Pancreas (tissue), 10 donors: ENCODE measurements at regions not wholly inside any gene's neighbourhood (a gene's known extent, or its start where the extent isn't known, plus 50 kb on each side); places are given as distances from the start of the nearest gene placed in this dataset.

ENCODE experiments used
- ATAC-seq, 4 donors: fragments of 200-7000 bp; cut with Tn5 transposase; one replicate each; pipeline versions ENCODE4 v1.8.0 to v1.9.1; 2020; ENCODE audit warnings: mild to moderate bottlenecking in 4 of 4, moderate library complexity in 4 of 4
- DNase-seq, 6 donors: peaks; one replicate each; pipeline ENCODE4 v3.0.0-alpha.2; 2020
- FAIRE-seq: peaks from 2 replicates; lab custom pipeline; 2012; peaks lifted over from hg19 to GRCh38; lab: Jason Lieb, UNC
- H3K27ac ChIP-seq, 4 donors: fragments of 200-600 bp; sonication (generic); 1 replicate in 3 of 4; 2 replicates in 1 of 4; pipeline versions ENCODE4 v1.5.0 to v1.8.0; 2020
- H3K27me3 ChIP-seq, 4 donors: fragments of 200-600 bp; one replicate each; pipeline ENCODE4 v1.8.0; 2021
- H3K36me3 ChIP-seq, 3 donors: fragments of 200-600 bp; sonication (generic) in 1 of 3; one replicate each; pipeline versions ENCODE4 v1.5.0 to v1.8.0; 2020 to 2021
- H3K4me1 ChIP-seq, 3 donors: fragments of 200-600 bp; one replicate each; pipeline ENCODE4 v1.8.0; 2021
- H3K4me3 ChIP-seq, 4 donors: fragments of 200-600 bp; sonication (generic) in 2 of 4; one replicate each; pipeline versions ENCODE4 v1.5.0 to v1.8.0; 2020 to 2021
- H3K9me3 ChIP-seq, 4 donors: fragments of 200-600 bp; one replicate each; pipeline ENCODE4 v1.8.0; 2021
- CTCF ChIP-seq, 4 donors: fragments of 200-600 bp; sonication (generic) in 3 of 4; IDR thresholded peaks; one replicate each; pipeline versions ENCODE4 v1.5.0 to v1.8.0; 2021; ENCODE audit warnings: antibody characterized with exemption in 4 of 4
- WGBS, 2 donors: extraction: QIAGEN DNeasy Blood & Tissue Kit; methylation state at CpG; one replicate each; pipeline ENCODE4 v1.1.7; 2013; 5-methylcytosine and 5-hydroxymethylcytosine counted together
- intact Hi-C, 3 donors: fragments of 100-400 bp; cut with DNase I; formaldehyde crosslinking; loops; one replicate each; pipeline versions ENCODE4 v1.11.1 to v1.14.2; 2022
- donor health status: healthy with polysubstance abuse.
- donor health status: DM: no; HTN: no; CAD: no; lungs with moderate emphysema.
- donor health status: DM: no; HTN: no; CAD: no.
- donor health status: control.
- donor health status: control.
- donor health status: Bipolar disorder and iron deficiency.
- donor health status: DM: yes; HTN: yes; CAD: no.
- donor health status: DM: no; HTN: no; CAD: no.
- donor health status: DM: no; HTN: no; CAD: no.
- donor health status: DM: yes; HTN: yes; CAD: no.

GRCh38 chr1:234782791-234783190 is 172.8 kb upstream of the IRF2BP2 start:
- Histone ChIP-seq H3K27ac (no peak overlapping the region), H3K4me3 (no peak overlapping the region), H3K27me3 (no peaks in the 10 kb centered on the region), H3K36me3 (no peaks in the 10 kb centered on the region), H3K4me1 (peaks cover 0 to 5% (median 0%) of the 10 kb centered on the region in 3 donors), H3K9me3 (no peaks in the 10 kb centered on the region)
- FAIRE-seq (no peak), DNase-seq (no peak), ATAC-seq (no peak)
- no peak for TF ChIP-seq CTCF (IDR thresholded peaks at IDR 0.05)
- 73 to 74% methylated on average over 2 of the region's 2 CpGs for WGBS, 2 donors
- intact Hi-C loops = no loop called here

- no peak for ATAC-seq
- intact Hi-C loops = no loop called here
- no peak for FAIRE-seq
- Histone ChIP-seq H3K4me1 (peaks cover 0 to 7% (median 0%) of the 10 kb centered on the region in 3 donors), H3K9me3 (no peaks in the 10 kb centered on the region), H3K27me3 (no peaks in the 10 kb centered on the region), H3K36me3 (no peaks in the 10 kb centered on the region), H3K27ac (no peak overlapping the region), H3K4me3 (no peak overlapping the region)
- WGBS, 2 donors = 80 to 89% methylated on average over 7 of the region's 7 CpGs
- TF ChIP-seq CTCF (IDR thresholded peaks at IDR 0.05) = no peak
- DNase-seq = no peak
Observed at GRCh38 chr1:234782105-234782751, 172.2 kb upstream of the IRF2BP2 start.

- TF ChIP-seq CTCF (IDR thresholded peaks at IDR 0.05) = no peak
- ATAC-seq (peak in 3 of 4 donors; percentile 33 to 57 (median 45)), FAIRE-seq (no peak), DNase-seq (no peak)
- H3K4me1 ChIP-seq = peaks cover 0 to 7% (median 0%) of the 10 kb centered on the region in 3 donors
- H3K27me3 ChIP-seq = no peaks in the 10 kb centered on the region
- H3K27ac ChIP-seq = no peak overlapping the region
- no peaks in the 10 kb centered on the region for H3K9me3 ChIP-seq
- H3K36me3 ChIP-seq = no peaks in the 10 kb centered on the region
- intact Hi-C loops = no loop called here
- 83 to 88% methylated on average over 8 of the region's 8 CpGs for WGBS, 2 donors
- no peak overlapping the region for H3K4me3 ChIP-seq
Observed at GRCh38 chr1:234781241-234782065, 171.5 kb upstream of the IRF2BP2 start.

GRCh38 chr1:234780531-234781162 is 170.7 kb upstream of the IRF2BP2 start:
- Histone ChIP-seq H3K27me3 (no peaks in the 10 kb centered on the region), H3K4me1 (peaks cover 0 to 7% (median 0%) of the 10 kb centered on the region in 3 donors), H3K36me3 (no peaks in the 10 kb centered on the region), H3K9me3 (no peaks in the 10 kb centered on the region), H3K27ac (no peak overlapping the region), H3K4me3 (no peak overlapping the region)
- TF ChIP-seq CTCF (IDR thresholded peaks at IDR 0.05) = peak in 1 of 4 donors; percentile 15
- FAIRE-seq (no peak), DNase-seq (peak in 3 of 6 donors; percentile 43 to 87 (median 72)), ATAC-seq (no peak)
- 80 to 82% methylated on average over 13 of the region's 13 CpGs for WGBS, 2 donors
- intact Hi-C loops = no loop called here
